ENCODE measurements at regions not wholly inside any gene's neighbourhood (a gene's known extent, or its start where the extent isn't known, plus 50 kb on each side); places are given as distances from the start of the nearest gene placed in this dataset.

DNA sequence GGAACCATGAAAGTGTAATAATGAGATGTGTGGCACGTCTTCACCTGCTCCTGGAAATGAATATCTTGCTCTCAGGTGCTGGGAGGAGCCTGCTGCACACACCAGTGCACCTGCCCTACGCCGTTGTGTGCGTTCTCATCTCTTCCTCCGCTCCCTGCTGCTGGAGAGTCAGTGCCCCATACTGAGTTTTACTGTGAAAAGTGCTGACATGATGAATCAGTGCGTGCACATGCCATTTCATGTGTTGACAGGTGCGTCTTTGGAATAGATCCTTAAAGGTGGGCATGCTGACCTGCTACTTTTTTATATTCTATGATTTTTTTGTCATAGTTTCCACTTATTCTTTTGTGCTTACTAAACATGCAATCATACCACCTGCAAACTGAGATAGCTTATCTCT lies 1015.8 kb downstream of the BRD1 start:
- WGBS, 2 donors = 67 to 81% methylated on average over 7 of the region's 7 CpGs
- intact Hi-C loops (cut with DNase I) = no loop called here
- TF ChIP-seq, protein P1, sequence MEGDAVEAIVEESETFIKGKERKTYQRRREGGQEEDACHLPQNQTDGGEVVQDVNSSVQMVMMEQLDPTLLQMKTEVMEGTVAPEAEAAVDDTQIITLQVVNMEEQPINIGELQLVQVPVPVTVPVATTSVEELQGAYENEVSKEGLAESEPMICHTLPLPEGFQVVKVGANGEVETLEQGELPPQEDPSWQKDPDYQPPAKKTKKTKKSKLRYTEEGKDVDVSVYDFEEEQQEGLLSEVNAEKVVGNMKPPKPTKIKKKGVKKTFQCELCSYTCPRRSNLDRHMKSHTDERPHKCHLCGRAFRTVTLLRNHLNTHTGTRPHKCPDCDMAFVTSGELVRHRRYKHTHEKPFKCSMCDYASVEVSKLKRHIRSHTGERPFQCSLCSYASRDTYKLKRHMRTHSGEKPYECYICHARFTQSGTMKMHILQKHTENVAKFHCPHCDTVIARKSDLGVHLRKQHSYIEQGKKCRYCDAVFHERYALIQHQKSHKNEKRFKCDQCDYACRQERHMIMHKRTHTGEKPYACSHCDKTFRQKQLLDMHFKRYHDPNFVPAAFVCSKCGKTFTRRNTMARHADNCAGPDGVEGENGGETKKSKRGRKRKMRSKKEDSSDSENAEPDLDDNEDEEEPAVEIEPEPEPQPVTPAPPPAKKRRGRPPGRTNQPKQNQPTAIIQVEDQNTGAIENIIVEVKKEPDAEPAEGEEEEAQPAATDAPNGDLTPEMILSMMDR (IDR thresholded peaks at IDR 0.05) = no peak
- no peak for TF ChIP-seq POLR2A (IDR thresholded peaks at IDR 0.05)
- Histone ChIP-seq H3K4me1 (no peaks in the 10 kb centered on the region), H3K36me3 (no peaks in the 10 kb centered on the region), H3K9me3 (no peaks in the 10 kb centered on the region), H3K27ac (no peak overlapping the region), H3K4me3 (no peak overlapping the region), H3K27me3 (peaks cover 0 to 8% (median 0%) of the 10 kb centered on the region in 4 donors)
- no peak for DNase-seq

DNA sequence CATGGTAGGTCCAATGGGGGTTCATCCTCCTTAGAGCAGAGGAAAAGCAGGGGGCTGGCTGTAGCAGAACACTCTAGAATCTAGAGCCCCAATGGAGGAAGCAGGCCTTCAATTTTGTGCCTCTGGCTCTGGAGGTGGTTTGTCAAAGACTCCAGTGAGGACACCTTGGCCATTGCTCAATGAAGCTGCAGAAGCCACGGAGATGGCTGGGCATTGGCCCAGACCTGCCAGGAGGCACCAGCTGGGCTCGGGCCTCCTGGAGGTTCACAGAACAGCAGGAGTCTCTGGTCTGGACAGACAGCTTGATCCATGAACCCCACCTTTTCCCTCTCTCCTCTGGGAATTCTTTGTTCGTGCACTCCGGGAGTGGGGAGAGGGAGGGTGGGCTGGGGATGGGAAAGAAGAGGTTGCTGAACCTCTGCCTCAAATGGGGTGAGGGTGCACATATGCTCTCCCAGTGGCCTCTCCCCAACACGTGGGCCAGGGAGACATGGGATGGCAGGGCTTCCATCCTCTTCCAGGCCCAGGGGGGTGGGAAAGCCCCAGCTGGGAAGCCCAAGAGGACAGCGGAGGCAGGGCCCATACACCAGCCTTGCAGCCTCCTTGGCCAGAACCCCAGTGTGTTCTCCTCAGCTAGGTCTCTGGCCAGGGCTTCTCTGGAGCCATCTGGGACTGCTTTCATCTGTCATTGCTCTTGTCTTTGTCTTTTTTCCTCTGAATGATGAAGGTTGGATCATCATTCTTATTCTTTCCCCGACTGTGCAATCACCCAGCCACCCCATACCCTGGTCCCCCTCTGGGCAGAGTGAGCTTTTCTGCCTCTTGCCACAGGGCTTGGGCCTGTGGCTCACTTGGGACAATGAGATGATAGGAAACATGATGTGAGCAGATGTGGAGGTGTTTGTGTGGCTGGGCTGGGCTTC lies 1019.4 kb downstream of the BRD1 start:
- intact Hi-C loops (cut with DNase I) = no loop called here
- H3K36me3 ChIP-seq = no peaks in the 10 kb centered on the region
- no peak for DNase-seq
- TF ChIP-seq, protein P1 (IDR thresholded peaks at IDR 0.05) = no peak
- TF ChIP-seq POLR2A (IDR thresholded peaks at IDR 0.05) = no peak
- WGBS, 2 donors = 77 to 88% methylated on average over 2 to 3 of the region's 7 CpGs
- no peaks in the 10 kb centered on the region for H3K4me1 ChIP-seq
- H3K27ac ChIP-seq = no peak overlapping the region
- H3K9me3 ChIP-seq = no peaks in the 10 kb centered on the region
- H3K4me3 ChIP-seq = no peak overlapping the region
- peaks cover 0 to 5% (median 0%) of the 10 kb centered on the region in 4 donors for H3K27me3 ChIP-seq

DNA sequence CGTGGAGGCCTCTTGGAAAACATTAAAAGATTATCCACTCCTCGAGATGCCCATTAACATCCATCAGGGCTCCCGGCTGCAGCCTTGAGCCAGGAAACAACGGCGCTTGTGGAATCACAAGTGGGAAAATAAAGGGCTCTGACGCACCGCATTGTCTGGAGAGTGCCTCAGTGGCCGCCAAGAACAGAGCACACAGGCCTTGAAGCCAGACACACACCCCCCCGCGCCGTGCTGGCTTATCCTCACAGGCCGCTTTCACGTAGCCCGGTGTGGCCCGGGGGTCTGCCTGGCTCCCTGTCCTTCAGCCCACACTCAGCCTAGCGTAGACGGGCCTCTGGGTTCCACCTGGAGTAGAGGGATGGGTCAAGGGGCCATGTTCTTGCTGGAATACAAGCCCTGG lies 1020.5 kb downstream of the BRD1 start:
- intact Hi-C loops (cut with DNase I) = no loop called here
- Histone ChIP-seq H3K36me3 (no peaks in the 10 kb centered on the region), H3K27me3 (peaks cover 0 to 5% (median 0%) of the 10 kb centered on the region in 4 donors), H3K27ac (no peak overlapping the region), H3K4me3 (no peak overlapping the region), H3K9me3 (no peaks in the 10 kb centered on the region), H3K4me1 (no peaks in the 10 kb centered on the region)
- no peak for DNase-seq
- no peak for TF ChIP-seq POLR2A (IDR thresholded peaks at IDR 0.05)
- TF ChIP-seq, protein P1 (IDR thresholded peaks at IDR 0.05) = no peak
- 79% methylated on average over 8 to 13 of the region's 17 CpGs for WGBS, 2 donors

DNA sequence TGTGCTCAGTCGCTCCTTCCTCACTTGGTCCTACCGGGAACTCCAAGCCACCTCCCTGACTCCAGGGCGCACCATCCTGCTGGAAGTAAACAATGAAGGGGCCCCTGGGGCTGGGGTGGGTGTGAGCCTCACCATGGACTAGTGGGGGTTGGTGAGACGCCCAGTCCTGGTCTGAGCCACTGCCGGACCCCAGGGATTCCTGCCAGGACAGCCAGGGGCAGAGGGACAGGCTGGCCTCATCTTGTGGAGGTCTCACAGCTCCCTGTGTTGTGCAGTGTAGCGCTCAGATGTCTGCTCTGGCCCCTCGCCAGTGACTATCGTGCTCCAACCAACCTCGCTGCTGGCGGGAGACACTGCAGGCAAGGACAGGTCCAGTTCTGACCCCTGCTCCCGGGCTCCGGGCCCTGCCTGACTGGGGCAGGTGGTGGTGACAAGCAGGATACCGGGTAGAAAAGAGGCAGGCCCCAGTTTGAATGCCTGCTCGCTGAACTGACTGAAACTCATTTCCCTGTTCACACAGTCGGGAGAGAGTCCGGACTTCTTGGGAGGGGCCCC lies 1021.4 kb downstream of the BRD1 start:
- Histone ChIP-seq H3K9me3 (no peaks in the 10 kb centered on the region), H3K4me3 (no peak overlapping the region), H3K27me3 (peaks cover 0 to 5% (median 0%) of the 10 kb centered on the region in 4 donors), H3K4me1 (no peaks in the 10 kb centered on the region), H3K36me3 (no peaks in the 10 kb centered on the region), H3K27ac (no peak overlapping the region)
- WGBS, 2 donors = 56 to 80% methylated on average over 1 to 4 of the region's 16 CpGs
- no peak for DNase-seq
- intact Hi-C loops (cut with DNase I) = no loop called here
- TF ChIP-seq, protein P1 (IDR thresholded peaks at IDR 0.05) = no peak
- no peak for TF ChIP-seq POLR2A (IDR thresholded peaks at IDR 0.05)

DNA sequence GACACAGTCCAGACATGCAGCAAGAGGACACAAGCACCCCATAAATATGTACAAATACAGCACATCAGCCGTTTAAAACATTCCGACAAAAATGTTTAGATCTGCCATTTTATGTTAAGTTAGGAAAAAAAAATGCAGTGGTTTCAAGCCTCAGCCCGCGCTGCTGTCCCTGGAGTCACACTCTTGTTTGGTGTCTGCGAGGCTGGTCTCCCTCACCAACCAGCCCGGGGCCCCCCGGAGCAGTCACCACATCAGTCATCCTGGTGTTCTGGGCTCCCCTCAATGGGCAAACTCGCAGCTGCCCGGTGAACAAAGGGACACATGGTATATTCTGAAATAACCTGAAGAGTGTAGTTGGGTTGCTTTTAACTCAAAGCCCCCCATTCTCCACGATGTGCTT lies 1022.2 kb downstream of the BRD1 start:
- Histone ChIP-seq H3K4me1 (no peaks in the 10 kb centered on the region), H3K27ac (no peak overlapping the region), H3K27me3 (peaks cover 0 to 5% (median 0%) of the 10 kb centered on the region in 4 donors), H3K4me3 (no peak overlapping the region), H3K36me3 (no peaks in the 10 kb centered on the region), H3K9me3 (no peaks in the 10 kb centered on the region)
- DNase-seq = no peak
- intact Hi-C loops (cut with DNase I) = no loop called here
- no peak for TF ChIP-seq POLR2A (IDR thresholded peaks at IDR 0.05)
- TF ChIP-seq, protein P1 (IDR thresholded peaks at IDR 0.05) = no peak
- 82 to 87% methylated on average over 4 to 10 of the region's 10 CpGs for WGBS, 2 donors

Measured in esophagus squamous epithelium (tissue), 5 donors.